ENCODE measurements at regions not wholly inside any gene's neighbourhood (a gene's known extent, or its start where the extent isn't known, plus 50 kb on each side); places are given as distances from the start of the nearest gene placed in this dataset.
"Not testable (repeated sequence)": the region's sequence is repeated elsewhere in the genome, so short reads cannot be mapped to it uniquely, and the experiment has no call there.

DNA sequence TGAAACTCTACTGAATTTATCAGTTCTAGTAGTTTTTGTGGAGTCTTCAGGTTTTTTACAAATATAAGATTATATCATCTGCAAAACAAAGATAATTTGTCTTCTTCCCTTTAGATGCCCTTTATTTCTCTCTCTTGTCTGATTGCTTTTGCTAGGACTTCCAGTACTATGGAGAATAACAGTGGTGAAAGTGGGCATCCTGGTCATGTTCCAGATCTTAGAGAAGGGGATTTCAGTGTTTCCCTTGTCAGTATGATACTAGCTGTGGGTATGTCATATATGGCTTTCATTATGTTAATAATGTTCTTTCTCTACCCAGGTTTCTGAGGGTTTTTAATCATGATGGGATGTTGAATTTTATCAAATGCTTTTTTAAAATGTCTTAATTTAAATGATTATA lies 158.1 kb upstream of the TPTE start:
- DNase-seq (ENCODE audit: low read depth in 4 of 4, low spot score in 2 of 4) = not testable (repeated sequence)

DNA sequence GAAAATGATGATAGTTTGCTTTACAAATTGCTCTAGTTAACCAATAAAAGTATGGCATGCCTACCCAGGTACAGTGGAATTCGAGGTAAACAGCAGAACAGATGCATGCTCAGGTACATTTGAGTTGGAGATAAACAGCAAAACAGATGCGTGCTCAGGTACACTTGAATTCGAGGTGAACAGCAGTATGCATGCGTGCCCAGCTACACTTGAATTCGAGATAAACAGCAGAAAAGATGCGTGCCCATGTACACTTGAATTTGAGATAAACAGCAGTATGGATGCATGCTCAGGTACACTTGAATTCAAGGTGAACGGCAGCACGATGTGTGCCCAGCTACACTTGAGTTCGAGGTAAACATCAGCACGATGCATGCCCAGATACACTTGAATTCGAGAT lies 155.2 kb upstream of the TPTE start:
- DNase-seq (ENCODE audit: low read depth in 4 of 4, low spot score in 2 of 4) = not testable (repeated sequence)

- DNase-seq (ENCODE audit: low read depth in 4 of 4, low spot score in 2 of 4) = not testable (repeated sequence)
Observed at GRCh38 chr21:10367586-10367985, 153.8 kb upstream of the TPTE start.

DNA sequence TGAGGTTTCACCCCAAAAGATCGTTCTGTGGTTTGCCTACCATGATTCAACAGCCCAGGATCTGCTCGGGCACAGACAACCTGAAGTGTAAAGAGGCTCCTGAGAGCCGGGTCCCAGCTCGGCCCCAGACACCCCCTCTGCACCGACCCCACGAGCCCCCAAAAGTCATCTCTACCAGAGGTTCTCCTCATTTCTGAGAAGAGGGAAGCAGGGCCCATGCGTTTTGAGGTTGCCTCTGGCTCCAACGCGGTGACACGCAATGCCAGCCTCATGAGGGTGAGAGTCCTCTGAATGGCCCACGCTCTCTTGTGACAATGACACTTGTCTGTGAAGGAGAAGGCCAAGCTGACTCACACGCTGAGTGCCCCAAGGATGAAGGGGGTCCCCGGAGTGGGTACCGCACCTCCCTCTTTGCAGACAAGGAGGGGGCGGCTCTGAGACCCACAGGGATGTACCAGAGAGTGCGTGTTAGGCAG lies 153.0 kb upstream of the TPTE start:
- not testable (repeated sequence) for DNase-seq (ENCODE audit: low read depth in 4 of 4, low spot score in 2 of 4)

GRCh38 chr21:10369289-10369688 lies 152.1 kb upstream of the TPTE start:
- not testable (repeated sequence) for DNase-seq (ENCODE audit: low read depth in 4 of 4, low spot score in 2 of 4)

DNA sequence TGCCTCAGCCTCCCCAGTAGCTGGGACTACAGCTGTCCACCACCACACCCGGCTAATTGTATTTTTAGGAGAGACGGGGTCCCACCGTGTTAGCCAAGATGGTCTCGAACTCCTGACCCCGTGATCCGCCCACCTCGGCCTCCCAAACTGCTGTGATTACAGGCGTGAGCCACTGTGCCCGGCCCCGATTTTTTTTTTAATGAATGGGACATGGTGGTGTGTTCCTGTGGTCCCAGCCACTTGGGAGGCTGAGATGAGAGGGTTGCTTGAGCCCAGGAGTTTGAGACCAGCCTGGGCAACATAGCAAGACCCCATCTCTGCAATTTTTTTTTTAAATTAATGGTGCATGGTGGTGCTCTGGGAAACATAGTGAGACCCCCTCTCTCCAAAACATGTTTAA lies 143.6 kb upstream of the TPTE start:
- DNase-seq (ENCODE audit: low read depth in 4 of 4, low spot score in 2 of 4) = not testable (repeated sequence)

- DNase-seq (ENCODE audit: low read depth in 4 of 4, low spot score in 2 of 4) = not testable (repeated sequence)
Observed at GRCh38 chr21:10379816-10380215, 141.6 kb upstream of the TPTE start.

- not testable (repeated sequence) for DNase-seq (ENCODE audit: low read depth in 4 of 4, low spot score in 2 of 4)
Observed at GRCh38 chr21:10381687-10382060, 139.7 kb upstream of the TPTE start.

- not testable (repeated sequence) for DNase-seq (ENCODE audit: low read depth in 4 of 4, low spot score in 2 of 4)
Observed at GRCh38 chr21:10382135-10382534, 139.2 kb upstream of the TPTE start.

DNA sequence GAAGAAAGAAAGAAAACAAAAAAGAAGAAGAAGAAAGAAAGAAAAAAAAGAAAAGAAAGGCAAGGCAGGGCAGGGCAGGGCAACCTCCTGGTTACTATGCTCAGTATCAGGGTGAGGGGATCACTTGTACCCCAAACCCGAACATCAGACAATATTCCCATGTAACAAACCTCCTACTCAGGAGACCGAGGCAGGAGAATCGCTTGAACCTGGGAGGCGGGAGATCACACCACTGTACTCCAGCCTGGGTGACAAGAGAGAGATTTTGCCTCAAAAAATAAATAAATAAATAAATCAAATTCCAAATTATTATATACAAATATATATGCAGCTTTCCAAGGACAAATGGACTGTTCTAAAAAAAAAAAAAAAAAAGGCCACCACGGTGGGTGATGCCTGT lies 138.8 kb upstream of the TPTE start:
- not testable (repeated sequence) for DNase-seq (ENCODE audit: low read depth in 4 of 4, low spot score in 2 of 4)

DNA sequence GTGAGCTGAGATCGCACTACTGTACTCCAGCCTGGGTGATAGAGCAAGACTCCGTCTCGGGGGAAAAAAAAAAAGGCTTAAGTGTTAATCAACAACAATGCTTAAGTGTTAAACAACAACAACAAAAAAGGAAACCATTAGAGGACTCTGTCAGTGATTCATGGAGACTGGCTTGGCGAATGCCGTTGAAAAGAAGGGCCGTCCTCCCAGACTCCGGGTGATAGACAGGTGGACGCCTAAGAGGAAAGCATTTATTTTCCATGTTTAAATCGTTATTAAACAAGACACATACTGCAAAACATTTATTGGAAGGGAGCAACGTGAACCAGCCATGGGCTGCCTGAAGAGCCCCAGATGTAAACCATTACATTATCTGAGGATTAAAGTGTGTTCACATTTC lies 137.8 kb upstream of the TPTE start:
- not testable (repeated sequence) for DNase-seq (ENCODE audit: low read depth in 4 of 4, low spot score in 2 of 4)

- not testable (repeated sequence) for DNase-seq (ENCODE audit: low read depth in 4 of 4, low spot score in 2 of 4)
Observed at GRCh38 chr21:10384304-10384861, 137.0 kb upstream of the TPTE start.

DNA sequence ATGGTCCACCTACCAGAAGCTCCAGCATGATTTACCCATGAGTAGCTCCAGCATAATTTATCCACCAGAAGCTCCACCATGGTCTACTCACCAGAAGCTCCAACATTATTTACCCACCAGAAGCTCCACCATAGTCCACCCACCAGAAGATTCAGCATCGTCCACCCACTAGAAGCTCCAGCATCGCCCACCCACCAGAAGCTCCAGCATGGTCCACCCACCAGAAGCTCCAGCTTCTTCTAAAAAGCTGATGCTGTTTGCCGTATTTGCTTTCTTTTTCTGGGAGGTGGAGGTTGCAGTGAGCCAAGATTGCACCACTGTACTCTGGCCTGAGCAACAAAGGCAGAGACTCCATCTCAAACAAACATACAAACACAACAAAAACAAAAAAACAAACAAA lies 136.2 kb upstream of the TPTE start:
- DNase-seq (ENCODE audit: low read depth in 4 of 4, low spot score in 2 of 4) = not testable (repeated sequence)

DNA sequence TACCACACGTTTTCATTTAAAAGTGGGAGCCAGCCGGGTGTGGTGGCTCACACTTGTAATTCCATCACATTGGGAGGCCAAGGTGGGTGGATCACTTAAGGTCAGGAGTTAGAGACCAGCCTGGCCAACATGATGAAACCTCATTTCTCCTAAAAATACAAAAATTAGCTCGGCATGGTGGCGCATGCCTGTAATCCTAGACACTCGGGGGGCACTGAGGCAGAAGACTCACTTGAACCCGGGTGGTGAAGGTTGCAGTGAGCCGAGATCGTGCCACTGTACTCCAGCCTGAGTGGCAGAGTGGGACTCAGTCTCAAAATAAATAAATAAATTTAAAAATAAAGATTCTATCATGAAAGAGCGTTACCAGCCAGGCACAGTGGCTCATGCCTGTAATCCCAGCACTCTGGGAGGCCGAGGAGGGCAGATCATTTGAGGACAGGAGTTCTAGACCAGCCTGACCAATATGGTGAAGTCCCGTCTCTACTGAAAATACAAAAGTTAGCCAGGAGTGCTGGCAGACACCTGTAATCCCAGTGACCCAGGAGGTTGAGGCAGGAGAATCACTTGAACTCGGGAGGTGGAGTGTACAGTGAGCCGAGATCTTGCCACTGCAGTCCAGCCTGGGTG lies 135.4 kb upstream of the TPTE start:
- not testable (repeated sequence) for DNase-seq (ENCODE audit: low read depth in 4 of 4, low spot score in 2 of 4)

DNA sequence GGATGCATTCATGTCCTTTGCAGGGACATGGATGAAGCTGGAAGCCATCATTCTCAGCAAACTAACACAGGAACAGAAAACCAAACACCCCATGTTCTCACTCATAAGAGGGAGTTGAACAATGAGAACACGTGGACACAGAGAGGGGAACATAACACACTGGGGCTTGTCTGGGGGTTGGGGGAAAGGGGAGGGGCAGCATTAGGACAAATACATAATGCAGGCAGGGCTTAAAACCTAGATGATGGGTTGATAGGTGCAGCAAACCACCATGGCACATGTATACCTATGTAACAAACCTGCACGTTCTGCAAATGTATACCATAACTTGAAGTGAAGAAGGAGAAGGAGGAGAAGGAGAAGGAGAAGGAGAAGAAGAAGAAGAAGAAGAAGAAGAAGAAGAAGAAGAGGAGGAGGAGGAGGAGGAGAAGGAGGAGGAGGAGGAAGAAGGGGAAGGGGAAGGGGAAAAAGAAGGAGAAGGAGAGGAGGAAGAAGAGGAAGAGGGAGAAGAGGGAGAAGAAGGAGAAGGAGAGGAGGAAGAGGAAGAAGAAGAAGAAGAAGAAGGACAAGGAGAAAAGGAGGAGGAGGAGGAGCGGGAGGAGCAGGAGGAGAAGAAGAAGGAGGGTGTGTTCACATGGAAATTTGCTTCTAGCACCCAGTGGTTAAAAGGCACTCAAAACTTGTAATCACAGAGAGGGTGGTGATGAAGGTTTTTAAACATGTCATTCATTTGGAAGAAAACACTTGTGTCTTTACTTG lies 133.5 kb upstream of the TPTE start:
- DNase-seq (ENCODE audit: low read depth in 4 of 4, low spot score in 2 of 4) = not testable (repeated sequence)

DNA sequence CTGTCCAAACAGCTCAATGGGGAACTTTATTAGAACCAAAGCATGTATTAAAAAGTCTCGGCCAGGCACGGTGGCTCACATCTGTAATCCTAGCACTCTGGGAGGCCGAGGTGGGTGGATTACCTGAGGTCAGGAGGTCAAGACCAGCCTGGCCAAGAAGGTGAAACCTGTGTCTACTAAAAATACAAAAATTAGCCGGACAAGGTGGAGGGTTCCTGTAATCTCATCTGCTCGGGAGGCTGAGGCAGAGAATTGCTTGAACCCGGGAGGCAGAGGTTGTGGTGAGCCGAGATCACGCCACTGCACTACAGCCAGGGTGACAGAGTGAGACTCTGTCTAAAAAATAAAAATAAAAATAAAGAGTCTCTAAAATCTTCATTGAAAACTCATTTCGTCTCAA lies 132.8 kb upstream of the TPTE start:
- DNase-seq (ENCODE audit: low read depth in 4 of 4, low spot score in 2 of 4) = not testable (repeated sequence)

- not testable (repeated sequence) for DNase-seq (ENCODE audit: low read depth in 4 of 4, low spot score in 2 of 4)
Observed at GRCh38 chr21:10392301-10392700, 129.1 kb upstream of the TPTE start.

DNA sequence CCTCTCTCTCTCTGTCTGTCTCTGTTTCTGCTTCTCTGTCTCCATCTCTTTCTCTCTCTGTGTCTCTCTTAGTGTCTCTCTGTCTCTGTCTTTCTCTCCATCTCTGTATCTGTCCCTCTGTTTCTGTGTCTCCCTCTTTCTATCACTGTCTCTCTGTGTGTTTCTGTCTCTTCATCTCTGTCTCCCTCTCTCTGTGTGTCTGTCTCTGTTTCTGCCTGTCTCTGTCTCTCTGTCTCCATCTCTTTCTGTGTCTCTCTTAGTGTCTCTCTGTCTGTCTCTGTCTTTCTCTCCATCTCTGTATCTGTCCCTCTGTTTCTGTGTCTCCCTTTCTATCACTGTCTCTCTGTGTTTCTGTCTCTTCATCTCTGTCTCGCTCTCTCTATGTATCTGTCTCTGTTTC lies 125.4 kb upstream of the TPTE start:
- not testable (repeated sequence) for DNase-seq (ENCODE audit: low read depth in 4 of 4, low spot score in 2 of 4)

- DNase-seq (ENCODE audit: low read depth in 4 of 4, low spot score in 2 of 4) = not testable (repeated sequence)
Observed at GRCh38 chr21:10397495-10397915, 123.9 kb upstream of the TPTE start.

DNA sequence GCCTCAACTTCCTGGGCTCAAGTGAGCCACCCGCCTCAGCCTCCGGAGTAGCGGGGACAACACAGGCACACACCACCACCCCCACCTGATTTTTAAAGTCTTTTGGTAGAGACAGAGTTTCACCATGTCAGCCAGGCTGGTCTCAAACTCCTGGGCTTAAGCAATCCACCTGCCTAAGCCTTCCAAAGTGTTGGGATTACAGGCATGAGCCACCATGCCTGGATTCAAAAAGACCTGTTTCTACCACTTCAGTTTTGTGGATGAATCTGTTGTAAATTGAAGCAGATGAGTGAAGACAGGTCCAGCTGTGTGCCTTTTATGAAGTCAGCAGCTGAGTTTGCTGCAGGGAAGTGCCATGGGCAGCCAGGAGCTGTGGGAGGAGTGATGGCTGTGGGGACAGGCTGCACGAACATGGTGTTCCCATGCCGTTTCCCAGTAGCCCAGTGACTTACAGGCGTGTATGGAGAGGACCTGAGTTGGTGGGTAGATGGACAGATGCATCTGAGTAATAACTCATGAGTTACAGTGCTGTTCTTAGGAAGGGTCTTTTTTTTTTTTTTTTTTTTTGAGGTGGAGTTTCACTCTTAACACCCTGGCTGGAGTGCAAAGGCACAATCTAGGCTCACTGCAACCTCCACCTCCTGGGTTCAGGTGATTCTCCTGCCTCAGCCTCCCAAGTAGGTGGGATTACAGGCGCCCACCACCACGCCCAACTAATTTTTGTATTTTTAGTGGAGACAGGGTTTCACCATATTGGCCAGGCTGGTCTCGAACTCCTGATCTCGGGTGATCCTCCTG lies 122.5 kb upstream of the TPTE start:
- DNase-seq (ENCODE audit: low read depth in 4 of 4, low spot score in 2 of 4) = not testable (repeated sequence)
